ENCODE measurements at regions not wholly inside any gene's neighbourhood (a gene's known extent, or its start where the extent isn't known, plus 50 kb on each side); places are given as distances from the start of the nearest gene placed in this dataset.
"Not testable (repeated sequence)": the region's sequence is repeated elsewhere in the genome, so short reads cannot be mapped to it uniquely, and the experiment has no call there.

GRCh38 chr4:128566693-128567092 is 242.8 kb upstream of the JADE1 start:
- no peak for DNase-seq (ENCODE audit: low spot score)

- DNase-seq (ENCODE audit: low spot score): peak; percentile 27
These were observed 243.8 kb upstream of the JADE1 start for GRCh38 chr4:128565565-128566186.

- no peak for DNase-seq (ENCODE audit: low spot score)
These were observed 244.4 kb upstream of the JADE1 start for GRCh38 chr4:128565054-128565453.

- no peak for DNase-seq (ENCODE audit: low spot score)
These were observed 245.3 kb upstream of the JADE1 start for GRCh38 chr4:128564081-128564630.

- DNase-seq (ENCODE audit: low spot score): no peak
These were observed 248.6 kb upstream of the JADE1 start for GRCh38 chr4:128560754-128561495.

GRCh38 chr4:128558896-128559679 is 250.4 kb upstream of the JADE1 start:
- peak; percentile 47 for DNase-seq (ENCODE audit: low spot score)

GRCh38 chr4:128556756-128557155 is 252.7 kb upstream of the JADE1 start:
- no peak for DNase-seq (ENCODE audit: low spot score)

- no peak for DNase-seq (ENCODE audit: low spot score)
These were observed 255.6 kb upstream of the JADE1 start for GRCh38 chr4:128553686-128554515.

- DNase-seq (ENCODE audit: low spot score): no peak
These were observed 257.0 kb upstream of the JADE1 start for GRCh38 chr4:128552586-128552907.

GRCh38 chr4:128551280-128551679 is 258.2 kb upstream of the JADE1 start:
- DNase-seq (ENCODE audit: low spot score): no peak

GRCh38 chr4:128550060-128550459 is 259.4 kb upstream of the JADE1 start:
- DNase-seq (ENCODE audit: low spot score): no peak

GRCh38 chr4:128549636-128550035 is 259.9 kb upstream of the JADE1 start:
- no peak for DNase-seq (ENCODE audit: low spot score)

GRCh38 chr4:128548381-128548780 is 260.8 kb upstream of the PGRMC2 start:
- no peak for DNase-seq (ENCODE audit: low spot score)

GRCh38 chr4:128544272-128544671 is 256.7 kb upstream of the PGRMC2 start:
- no peak for DNase-seq (ENCODE audit: low spot score)

- DNase-seq (ENCODE audit: low spot score): no peak
These were observed 256.1 kb upstream of the PGRMC2 start for GRCh38 chr4:128543696-128544095.

- DNase-seq (ENCODE audit: low spot score): peak; percentile 40
These were observed 254.4 kb upstream of the PGRMC2 start for GRCh38 chr4:128542047-128542446.

- no peak for DNase-seq (ENCODE audit: low spot score)
These were observed 252.5 kb upstream of the PGRMC2 start for GRCh38 chr4:128540122-128540521.

GRCh38 chr4:128538111-128538882 is 250.7 kb upstream of the PGRMC2 start:
- peak; percentile 19 for DNase-seq (ENCODE audit: low spot score)

GRCh38 chr4:128536746-128537145 is 249.1 kb upstream of the PGRMC2 start:
- no peak for DNase-seq (ENCODE audit: low spot score)

GRCh38 chr4:128535510-128535909 is 247.9 kb upstream of the PGRMC2 start:
- not testable (repeated sequence) for DNase-seq (ENCODE audit: low spot score)

Measured in AG20443 (cell line).